ENCODE measurements at regions not wholly inside any gene's neighbourhood (a gene's known extent, or its start where the extent isn't known, plus 50 kb on each side); places are given as distances from the start of the nearest gene placed in this dataset.

DNA sequence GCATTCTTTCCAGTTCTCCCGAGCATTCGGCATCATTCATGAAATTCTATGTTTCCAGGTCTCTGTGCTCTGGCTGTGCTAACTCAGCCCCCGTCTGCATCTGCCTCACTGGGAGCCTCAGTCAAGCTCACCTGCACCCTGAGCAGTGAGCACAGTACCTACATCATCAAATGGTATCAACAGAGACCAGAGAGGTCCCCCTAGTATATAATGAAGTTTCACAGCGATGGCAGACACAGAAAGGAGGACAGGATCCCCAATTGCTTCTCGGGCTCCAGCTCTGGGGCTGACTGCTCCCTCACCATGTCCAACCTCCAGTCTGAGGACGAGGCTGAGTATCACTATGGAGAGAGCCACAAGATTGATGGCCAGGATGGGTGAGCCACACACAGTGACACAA lies 52.8 kb upstream of the IGLL5 start:
- H3K36me3 ChIP-seq (ENCODE audit: control insufficient read depth, insufficient read depth, low read length) = no peaks in the 10 kb centered on the region
- H3K4me2 ChIP-seq (ENCODE audit: low read length) = no peak overlapping the region
- H3K9me3 ChIP-seq (ENCODE audit: control insufficient read depth, low read length) = no peaks in the 10 kb centered on the region
- no peaks in the 10 kb centered on the region for H3K4me1 ChIP-seq
- no peak overlapping the region for H2AFZ ChIP-seq
- no peaks in the 10 kb centered on the region for H3K27me3 ChIP-seq (ENCODE audit: control insufficient read depth, insufficient read depth, low read length)
- TF ChIP-seq, protein P1, sequence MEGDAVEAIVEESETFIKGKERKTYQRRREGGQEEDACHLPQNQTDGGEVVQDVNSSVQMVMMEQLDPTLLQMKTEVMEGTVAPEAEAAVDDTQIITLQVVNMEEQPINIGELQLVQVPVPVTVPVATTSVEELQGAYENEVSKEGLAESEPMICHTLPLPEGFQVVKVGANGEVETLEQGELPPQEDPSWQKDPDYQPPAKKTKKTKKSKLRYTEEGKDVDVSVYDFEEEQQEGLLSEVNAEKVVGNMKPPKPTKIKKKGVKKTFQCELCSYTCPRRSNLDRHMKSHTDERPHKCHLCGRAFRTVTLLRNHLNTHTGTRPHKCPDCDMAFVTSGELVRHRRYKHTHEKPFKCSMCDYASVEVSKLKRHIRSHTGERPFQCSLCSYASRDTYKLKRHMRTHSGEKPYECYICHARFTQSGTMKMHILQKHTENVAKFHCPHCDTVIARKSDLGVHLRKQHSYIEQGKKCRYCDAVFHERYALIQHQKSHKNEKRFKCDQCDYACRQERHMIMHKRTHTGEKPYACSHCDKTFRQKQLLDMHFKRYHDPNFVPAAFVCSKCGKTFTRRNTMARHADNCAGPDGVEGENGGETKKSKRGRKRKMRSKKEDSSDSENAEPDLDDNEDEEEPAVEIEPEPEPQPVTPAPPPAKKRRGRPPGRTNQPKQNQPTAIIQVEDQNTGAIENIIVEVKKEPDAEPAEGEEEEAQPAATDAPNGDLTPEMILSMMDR (IDR thresholded peaks at IDR 0.05) = no peak
- H3K4me3 ChIP-seq (ENCODE audit: low read depth, low read length) = no peak overlapping the region
- H3K79me2 ChIP-seq = no peaks in the 10 kb centered on the region
- no peak overlapping the region for H3K27ac ChIP-seq
- H3K9ac ChIP-seq = no peak overlapping the region

DNA sequence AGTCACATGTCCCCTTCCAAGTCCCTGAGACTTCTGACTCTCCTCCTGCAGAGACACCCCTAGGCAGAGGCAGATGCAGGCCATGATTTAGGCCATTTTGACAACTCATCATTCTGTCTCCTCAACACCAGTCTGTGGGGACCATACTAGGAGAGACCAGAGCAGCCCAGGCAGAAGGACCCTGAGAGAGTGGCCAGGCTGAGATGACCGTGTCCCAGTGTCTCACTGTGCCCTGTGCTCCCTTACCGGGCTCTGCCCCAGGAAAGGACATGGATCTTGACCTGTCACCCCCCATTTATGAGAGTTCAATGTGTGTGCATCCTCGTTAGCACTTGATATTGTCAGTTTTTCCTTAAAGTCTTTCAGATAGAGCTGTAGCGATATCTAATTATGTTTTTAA lies 52.4 kb upstream of the IGLL5 start:
- H3K4me1 ChIP-seq = no peaks in the 10 kb centered on the region
- H3K27me3 ChIP-seq (ENCODE audit: control insufficient read depth, insufficient read depth, low read length) = no peaks in the 10 kb centered on the region
- H3K36me3 ChIP-seq (ENCODE audit: control insufficient read depth, insufficient read depth, low read length) = no peaks in the 10 kb centered on the region
- no peak overlapping the region for H3K9ac ChIP-seq
- H3K4me3 ChIP-seq (ENCODE audit: low read depth, low read length) = no peak overlapping the region
- TF ChIP-seq, protein P1 (IDR thresholded peaks at IDR 0.05) = no peak
- no peaks in the 10 kb centered on the region for H3K79me2 ChIP-seq
- H2AFZ ChIP-seq = no peak overlapping the region
- no peaks in the 10 kb centered on the region for H3K9me3 ChIP-seq (ENCODE audit: control insufficient read depth, low read length)
- H3K27ac ChIP-seq = no peak overlapping the region
- no peak overlapping the region for H3K4me2 ChIP-seq (ENCODE audit: low read length)

DNA sequence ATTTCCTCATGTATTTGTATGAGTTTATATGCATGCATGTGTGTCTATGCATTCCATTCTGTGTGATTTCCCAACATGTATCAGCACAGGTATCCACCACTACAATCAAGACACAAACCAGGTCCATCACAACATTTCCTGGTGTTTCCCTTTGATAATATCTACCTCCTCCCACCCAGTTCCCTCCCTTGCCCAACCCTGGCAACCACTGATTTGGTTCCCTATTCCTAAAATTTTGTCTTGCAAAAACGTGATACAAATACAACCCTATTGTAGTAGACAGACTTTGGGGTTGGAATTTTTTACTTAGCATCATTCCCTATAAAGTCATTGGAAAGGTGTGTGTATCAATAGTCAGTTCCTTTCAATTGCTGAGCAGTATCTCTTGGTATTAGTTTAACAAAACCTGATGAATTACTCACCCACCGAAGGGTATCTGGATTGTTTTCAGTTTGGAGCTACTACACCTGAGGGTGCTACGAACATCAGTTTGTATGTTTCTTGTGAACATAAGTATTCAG lies 51.8 kb upstream of the IGLL5 start:
- H3K4me2 ChIP-seq (ENCODE audit: low read length) = no peak overlapping the region
- H3K36me3 ChIP-seq (ENCODE audit: control insufficient read depth, insufficient read depth, low read length) = no peaks in the 10 kb centered on the region
- no peak overlapping the region for H3K27ac ChIP-seq
- no peaks in the 10 kb centered on the region for H3K4me1 ChIP-seq
- no peak overlapping the region for H3K9ac ChIP-seq
- no peaks in the 10 kb centered on the region for H3K9me3 ChIP-seq (ENCODE audit: control insufficient read depth, low read length)
- no peaks in the 10 kb centered on the region for H3K27me3 ChIP-seq (ENCODE audit: control insufficient read depth, insufficient read depth, low read length)
- TF ChIP-seq, protein P1 (IDR thresholded peaks at IDR 0.05) = no peak
- no peak overlapping the region for H2AFZ ChIP-seq
- H3K4me3 ChIP-seq (ENCODE audit: low read depth, low read length) = no peak overlapping the region
- H3K79me2 ChIP-seq = no peaks in the 10 kb centered on the region

DNA sequence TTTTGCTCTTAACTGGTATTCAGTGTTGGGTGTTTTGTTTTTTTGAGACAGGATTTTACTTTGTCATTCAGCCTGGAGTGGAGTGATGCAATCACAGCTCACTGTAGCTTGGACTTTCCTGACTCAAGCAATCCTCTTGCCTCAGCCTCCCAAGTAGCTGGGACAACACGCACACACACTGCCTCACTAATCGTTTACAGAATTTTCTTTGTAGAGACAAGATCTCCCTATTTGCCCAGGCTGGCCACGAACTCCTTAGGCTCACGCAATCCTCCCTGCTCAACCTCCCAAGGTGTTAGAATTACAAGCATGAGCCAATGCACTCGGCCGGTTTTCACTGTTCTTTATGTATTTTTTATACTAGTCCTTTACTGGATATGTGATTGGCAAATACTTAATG lies 51.0 kb upstream of the IGLL5 start:
- no peaks in the 10 kb centered on the region for H3K79me2 ChIP-seq
- no peaks in the 10 kb centered on the region for H3K9me3 ChIP-seq (ENCODE audit: control insufficient read depth, low read length)
- no peak overlapping the region for H3K27ac ChIP-seq
- H3K4me1 ChIP-seq = no peaks in the 10 kb centered on the region
- H2AFZ ChIP-seq = no peak overlapping the region
- TF ChIP-seq, protein P1 (IDR thresholded peaks at IDR 0.05) = no peak
- no peak overlapping the region for H3K9ac ChIP-seq
- H3K4me2 ChIP-seq (ENCODE audit: low read length) = no peak overlapping the region
- no peak overlapping the region for H3K4me3 ChIP-seq (ENCODE audit: low read depth, low read length)
- H3K27me3 ChIP-seq (ENCODE audit: control insufficient read depth, insufficient read depth, low read length) = no peaks in the 10 kb centered on the region
- H3K36me3 ChIP-seq (ENCODE audit: control insufficient read depth, insufficient read depth, low read length) = no peaks in the 10 kb centered on the region

Data from parathyroid adenoma (tissue), 2 donors.